ENCODE measurements at regions not wholly inside any gene's neighbourhood (a gene's known extent, or its start where the extent isn't known, plus 50 kb on each side); places are given as distances from the start of the nearest gene placed in this dataset.
"Not testable (repeated sequence)": the region's sequence is repeated elsewhere in the genome, so short reads cannot be mapped to it uniquely, and the experiment has no call there.

- Histone ChIP-seq H4K20me1 (ENCODE audit: control insufficient read depth, insufficient read depth, insufficient read length) (no peaks in the 10 kb centered on the region), H2BK120ac (ENCODE audit: low read depth, low read length, poor library complexity, severe bottlenecking) (no peak overlapping the region), H3K14ac (ENCODE audit: insufficient read depth, low read length) (no peak overlapping the region), H3K4me2 (ENCODE audit: insufficient read depth, insufficient read length, low read length) (no peak overlapping the region), H3K4ac (ENCODE audit: low read depth, low read length) (no peak overlapping the region), H2BK20ac (ENCODE audit: low read depth, low read length, poor library complexity, severe bottlenecking) (no peak overlapping the region), H4K8ac (replicated peaks; ENCODE audit: insufficient read length, low read depth, low read length) (no peak overlapping the region), H3T11ph (ENCODE audit: low read length) (no peak overlapping the region), H3K79me1 (ENCODE audit: insufficient read depth, low read depth, low read length, poor library complexity, severe bottlenecking) (no peaks in the 10 kb centered on the region), H2BK12ac (ENCODE audit: insufficient read length, low read depth, low read length) (no peak overlapping the region), H3K79me2 (ENCODE audit: insufficient read depth, low read length) (no peaks in the 10 kb centered on the region), H2BK15ac (ENCODE audit: low read depth, low read length) (no peak overlapping the region), H4K5ac (ENCODE audit: insufficient read length, low read depth, low read length) (no peak overlapping the region), H3K27me3 (ENCODE audit: insufficient read depth, low read length) (no peaks in the 10 kb centered on the region), H3K4me1 (ENCODE audit: insufficient read depth, low read length) (no peaks in the 10 kb centered on the region), H2BK5ac (ENCODE audit: insufficient read length, low read length) (no peak overlapping the region), H3K23me2 (ENCODE audit: insufficient read length, low read depth, low read length, poor library complexity, severe bottlenecking) (no peaks in the 10 kb centered on the region), H4K91ac (ENCODE audit: insufficient read length, low read depth, low read length) (no peak overlapping the region), H3K18ac (ENCODE audit: insufficient read length, low read depth, low read length) (no peak overlapping the region), H3K23ac (ENCODE audit: insufficient read length, low read depth, low read length) (no peak overlapping the region), H2AK5ac (ENCODE audit: insufficient read length, low read length) (no peak overlapping the region), H3K27ac (ENCODE audit: insufficient read length, low read depth, low read length) (no peak overlapping the region), H3K56ac (ENCODE audit: insufficient read length, low read depth, low read length) (no peak overlapping the region), H2AFZ (ENCODE audit: low read length) (no peak overlapping the region), H3K9ac (ENCODE audit: extremely low read depth, insufficient read length, low read length) (no peak overlapping the region), H3K9me3 (ENCODE audit: control insufficient read depth, low read depth, low read length) (no peaks in the 10 kb centered on the region)
- no CpG with 5 or more reads among the region's 4 CpGs for WGBS (ENCODE audit: extremely low coverage, insufficient read length, low lambda C conversion rate)
- Mint-ChIP-seq H3K27ac (no peak overlapping the region), H3K27me3 (ENCODE audit: low read depth) (peaks cover 48% of the 10 kb centered on the region), H3K36me3 (ENCODE audit: insufficient read depth in 1 of 3, low read depth in 3 of 3) (peaks cover 2 to 18% (median 7%) of the 10 kb centered on the region in 3 experiments; a peak in 6 of 7 replicates), H3K9me3 (peaks cover 23 to 25% of the 10 kb centered on the region in 2 experiments), H3K4me3 (no peak overlapping the region), H3K4me1 (peaks cover 0 to 4% of the 10 kb centered on the region in 2 experiments; a peak in 1 of 4 replicates)
- TF ChIP-seq, protein P1, sequence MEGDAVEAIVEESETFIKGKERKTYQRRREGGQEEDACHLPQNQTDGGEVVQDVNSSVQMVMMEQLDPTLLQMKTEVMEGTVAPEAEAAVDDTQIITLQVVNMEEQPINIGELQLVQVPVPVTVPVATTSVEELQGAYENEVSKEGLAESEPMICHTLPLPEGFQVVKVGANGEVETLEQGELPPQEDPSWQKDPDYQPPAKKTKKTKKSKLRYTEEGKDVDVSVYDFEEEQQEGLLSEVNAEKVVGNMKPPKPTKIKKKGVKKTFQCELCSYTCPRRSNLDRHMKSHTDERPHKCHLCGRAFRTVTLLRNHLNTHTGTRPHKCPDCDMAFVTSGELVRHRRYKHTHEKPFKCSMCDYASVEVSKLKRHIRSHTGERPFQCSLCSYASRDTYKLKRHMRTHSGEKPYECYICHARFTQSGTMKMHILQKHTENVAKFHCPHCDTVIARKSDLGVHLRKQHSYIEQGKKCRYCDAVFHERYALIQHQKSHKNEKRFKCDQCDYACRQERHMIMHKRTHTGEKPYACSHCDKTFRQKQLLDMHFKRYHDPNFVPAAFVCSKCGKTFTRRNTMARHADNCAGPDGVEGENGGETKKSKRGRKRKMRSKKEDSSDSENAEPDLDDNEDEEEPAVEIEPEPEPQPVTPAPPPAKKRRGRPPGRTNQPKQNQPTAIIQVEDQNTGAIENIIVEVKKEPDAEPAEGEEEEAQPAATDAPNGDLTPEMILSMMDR (conservative IDR thresholded peaks at IDR 0.05) = no peak
- DNase-seq = no peak
Measured at GRCh38 chr2:64889803-64890202, 99.4 kb upstream of the SLC1A4 start.

- peaks cover 41% of the 10 kb centered on the region for H3K27me3 Mint-ChIP-seq (ENCODE audit: low read depth)
- H3K4me3 Mint-ChIP-seq = not testable (repeated sequence)
Measured at GRCh38 chr2:64896572-64896971, 92.6 kb upstream of the SLC1A4 start.

More at GRCh38 chr2:64896572-64896971, 92.6 kb upstream of the SLC1A4 start:
- H3K23ac ChIP-seq (ENCODE audit: insufficient read length, low read depth, low read length); H2BK5ac ChIP-seq (ENCODE audit: insufficient read length, low read length); H2BK120ac ChIP-seq (ENCODE audit: low read depth, low read length, poor library complexity, severe bottlenecking); H3K79me2 ChIP-seq (ENCODE audit: insufficient read depth, low read length); H3K27ac Mint-ChIP-seq; H4K5ac ChIP-seq (ENCODE audit: insufficient read length, low read depth, low read length); H3K18ac ChIP-seq (ENCODE audit: insufficient read length, low read depth, low read length); H4K91ac ChIP-seq (ENCODE audit: insufficient read length, low read depth, low read length); H3K27me3 ChIP-seq (ENCODE audit: insufficient read depth, low read length); H2AK5ac ChIP-seq (ENCODE audit: insufficient read length, low read length); H2BK20ac ChIP-seq (ENCODE audit: low read depth, low read length, poor library complexity, severe bottlenecking); H4K8ac ChIP-seq (replicated peaks; ENCODE audit: insufficient read length, low read depth, low read length); H3K9me3 ChIP-seq (ENCODE audit: control insufficient read depth, low read depth, low read length); H3K4me1 ChIP-seq (ENCODE audit: insufficient read depth, low read length); H3K14ac ChIP-seq (ENCODE audit: insufficient read depth, low read length); H2AFZ ChIP-seq (ENCODE audit: low read length); H3K56ac ChIP-seq (ENCODE audit: insufficient read length, low read depth, low read length); H3K4me1 Mint-ChIP-seq; H3K27ac ChIP-seq (ENCODE audit: insufficient read length, low read depth, low read length); H2BK12ac ChIP-seq (ENCODE audit: insufficient read length, low read depth, low read length); H3K9ac ChIP-seq (ENCODE audit: extremely low read depth, insufficient read length, low read length); H3K23me2 ChIP-seq (ENCODE audit: insufficient read length, low read depth, low read length, poor library complexity, severe bottlenecking); H3K79me1 ChIP-seq (ENCODE audit: insufficient read depth, low read depth, low read length, poor library complexity, severe bottlenecking); H3K4ac ChIP-seq (ENCODE audit: low read depth, low read length); DNase-seq; H3K4me2 ChIP-seq (ENCODE audit: insufficient read depth, insufficient read length, low read length); H2BK15ac ChIP-seq (ENCODE audit: low read depth, low read length); H3T11ph ChIP-seq (ENCODE audit: low read length); H3K9me3 Mint-ChIP-seq; H4K20me1 ChIP-seq (ENCODE audit: control insufficient read depth, insufficient read depth, insufficient read length); H3K36me3 Mint-ChIP-seq (ENCODE audit: insufficient read depth in 1 of 3, low read depth in 3 of 3): not testable (repeated sequence)
- WGBS (ENCODE audit: extremely low coverage, insufficient read length, low lambda C conversion rate) = no CpG with 5 or more reads among the region's 3 CpGs

All from H9 (cell line).